Endothelial cell of umbilical vein (primary cell): ENCODE measurements at regions not wholly inside any gene's neighbourhood (a gene's known extent, or its start where the extent isn't known, plus 50 kb on each side); places are given as distances from the start of the nearest gene placed in this dataset.

Experiments used
- BruUV-seq: library from RNA; stranded (reverse); fragments of 400-500 nt; replicated peaks from 2 replicates; lab custom pipeline; 2021; lab: Mats Ljungman, UMichigan
- CTCF ChIA-PET: fragments of 300-600, 350-600 bp; sonication (Branson Sonifier 250); formaldehyde crosslinking; loops from one replicate; lab custom pipeline; 2021; ENCODE audit warnings: antibody characterized with exemption, inconsistent platforms; lab: Charles Lee
- POLR2A ChIA-PET: fragments of 300-600, 350-600 bp; sonication (Branson Sonifier 250); formaldehyde crosslinking; loops from one replicate; lab custom pipeline; 2021; ENCODE audit warnings: antibody characterized with exemption, inconsistent platforms; lab: Charles Lee
- DNase-seq: peaks from one replicate; pipeline ENCODE4 v3.0.0-alpha.2; 2011; ENCODE audit warnings: low read depth, low spot score
- FAIRE-seq: peaks from 2 replicates; lab custom pipeline; 2011; peaks lifted over from hg19 to GRCh38; lab: Jason Lieb, UNC
- H2AFZ ChIP-seq: 2 replicates; pipeline ENCODE4 v1.6.0; 2012; ENCODE audit warnings: low read depth, low read length, control low read depth, inconsistent platforms
- H3K27ac ChIP-seq: 2 replicates; pipeline ENCODE4 v1.5.1; 2011; ENCODE audit warnings: low read depth, mild to moderate bottlenecking, control low read depth, low read length, moderate library complexity; ENCODE audit not compliant: insufficient read depth
- H3K27me3 ChIP-seq, 2 experiments: 2 replicates each; pipeline versions ENCODE4 v1.6.0 to v1.6.1; 2011; ENCODE audit warnings: low read length in 2 of 2, mixed read lengths in 1 of 2; ENCODE audit not compliant: control insufficient read depth in 2 of 2, insufficient read depth in 2 of 2
- H3K36me3 ChIP-seq, 2 experiments: 2 replicates in 1 of 2; 3 replicates in 1 of 2; pipeline ENCODE4 v1.5.1; 2011; ENCODE audit warnings: low read length in 2 of 2, mild to moderate bottlenecking in 1 of 2, moderate library complexity in 1 of 2; ENCODE audit not compliant: control insufficient read depth in 2 of 2, insufficient read depth in 2 of 2; ENCODE audit errors: extremely low read depth in 1 of 2
- H3K4me1 ChIP-seq: 3 replicates; pipeline ENCODE4 v1.5.1; 2011; ENCODE audit warnings: mild to moderate bottlenecking, low read length; ENCODE audit not compliant: control insufficient read depth, insufficient read depth; ENCODE audit errors: extremely low read depth
- H3K4me2 ChIP-seq: 2 replicates; pipeline ENCODE4 v1.6.1; 2011; ENCODE audit warnings: low read length, control low read depth, mixed read lengths; ENCODE audit not compliant: insufficient read depth
- H3K4me3 ChIP-seq, 3 experiments: fragments of 200-600 bp in 1 of 3; sonication (generic), shearing (Covaris generic) in 1 of 3; replicated peaks in 1 of 3; 2 replicates each; pipeline ENCODE4 v1.5.1; 2011 to 2016; ENCODE audit warnings: control low read depth in 3 of 3, low read length in 3 of 3, mild to moderate bottlenecking in 2 of 3, inconsistent platforms in 1 of 3, low read depth in 1 of 3, moderate library complexity in 1 of 3; ENCODE audit not compliant: insufficient read depth in 1 of 3
- H3K79me2 ChIP-seq: 2 replicates; pipeline ENCODE4 v1.6.0; 2012; ENCODE audit warnings: low read length, inconsistent platforms; ENCODE audit not compliant: control insufficient read depth, insufficient read depth
- H3K9ac ChIP-seq: replicated peaks from 2 replicates; pipeline ENCODE3; 2011; ENCODE audit warnings: low read length, control low read depth; ENCODE audit not compliant: insufficient read depth; ENCODE audit errors: extremely low read depth
- H3K9me1 ChIP-seq: replicated peaks from 3 replicates; pipeline ENCODE4 v1.6.0; 2011; ENCODE audit warnings: mild to moderate bottlenecking, low read length; ENCODE audit not compliant: control insufficient read depth, insufficient read depth; ENCODE audit errors: extremely low read depth
- H3K9me3 ChIP-seq: replicated peaks from 2 replicates; pipeline ENCODE4 v1.5.1; 2012; ENCODE audit warnings: low read length, inconsistent platforms; ENCODE audit not compliant: control insufficient read depth, insufficient read depth
- H4K20me1 ChIP-seq: replicated peaks from 2 replicates; pipeline ENCODE3; 2011; ENCODE audit warnings: mild to moderate bottlenecking, low read length; ENCODE audit not compliant: control insufficient read depth, insufficient read depth; ENCODE audit errors: extremely low read depth
- CTCF ChIP-seq, 2 donors: IDR thresholded peaks; 1 replicate in 1 of 2; 2 replicates in 1 of 2; pipeline ENCODE4 v1.5.1; 2011; ENCODE audit warnings: low read length in 2 of 2, mild to moderate bottlenecking in 2 of 2, moderate library complexity in 2 of 2, control low read depth in 1 of 2, inconsistent platforms in 1 of 2, low read depth in 1 of 2; ENCODE audit not compliant: insufficient read depth in 1 of 2; ENCODE audit errors: extremely low read depth in 1 of 2
- EZH2 ChIP-seq: IDR thresholded peaks from 2 replicates; pipeline ENCODE4 v1.6.1; 2012; ENCODE audit warnings: borderline replicate concordance, low read depth, mild to moderate bottlenecking, moderate library complexity, low read length, inconsistent platforms; ENCODE audit not compliant: severe bottlenecking
- FOS ChIP-seq: IDR thresholded peaks from 2 replicates; pipeline ENCODE4 v1.6.1; 2011; ENCODE audit warnings: mild to moderate bottlenecking, low read length, moderate library complexity, borderline replicate concordance; ENCODE audit not compliant: insufficient read depth
- GATA2 ChIP-seq: IDR thresholded peaks from 2 replicates; pipeline ENCODE4 v1.7.0; 2011; ENCODE audit warnings: low read depth, mild to moderate bottlenecking, moderate library complexity, mixed read lengths, low read length; ENCODE audit not compliant: insufficient read length, insufficient read depth
- JUN ChIP-seq: IDR thresholded peaks from 2 replicates; pipeline ENCODE4 v1.6.1; 2011; ENCODE audit warnings: borderline replicate concordance, low read depth; ENCODE audit not compliant: insufficient read length, insufficient read depth
- MAX ChIP-seq: IDR thresholded peaks from 2 replicates; pipeline ENCODE4 v1.6.1; 2011; ENCODE audit not compliant: insufficient read depth, insufficient read length
- MYC ChIP-seq: IDR thresholded peaks from one replicate; pipeline ENCODE4 v1.6.1; 2011; ENCODE audit warnings: mild to moderate bottlenecking, low read depth, low read length
- POLR2A ChIP-seq: IDR thresholded peaks from 2 replicates; pipeline ENCODE4 v1.6.1; 2012; ENCODE audit warnings: low read depth, mild to moderate bottlenecking, control low read depth, low read length
- POLR2AphosphoS5 ChIP-seq: IDR thresholded peaks from 2 replicates; pipeline ENCODE4 v1.6.1; 2012; ENCODE audit warnings: low read depth, mild to moderate bottlenecking, control low read depth, low read length, moderate library complexity; ENCODE audit not compliant: insufficient read depth
- dilution Hi-C: fragments of 300-500 bp; cut with MboI; formaldehyde crosslinking; loops from one replicate; pipeline ENCODE4 v1.15.0; 2019; ENCODE audit warnings: low sequenced_read_pairs; ENCODE audit not compliant: extremely low pct_ligation_motif_present
- intact Hi-C: fragments of 100-400 bp; cut with micrococcal nuclease; formaldehyde crosslinking; loops from one replicate; pipeline ENCODE4 v1.10.0; 2022

- Histone ChIP-seq H3K27me3 (no peaks in the 10 kb centered on the region), H3K4me1 (no peaks in the 10 kb centered on the region), H3K9me1 (no peaks in the 10 kb centered on the region), H3K4me2 (no peak overlapping the region), H3K36me3 (no peaks in the 10 kb centered on the region), H3K79me2 (no peaks in the 10 kb centered on the region), H2AFZ (no peak overlapping the region), H4K20me1 (no peaks in the 10 kb centered on the region), H3K9me3 (no peaks in the 10 kb centered on the region), H3K4me3 (no peak overlapping the region), H3K9ac (no peak overlapping the region), H3K27ac (no peak overlapping the region)
- dilution Hi-C loops (no loop called here), intact Hi-C loops (no loop called here)
- FAIRE-seq (no peak), DNase-seq (no peak)
- CTCF ChIA-PET = interaction anchor here (1.8 to 2.3 kb wide), 4 partner anchors 13 to 237 kb away, joined by 4 to 9 read pairs (median 4); no protein-coding TSS in a partner anchor
- BruUV-seq = no TSS peak
- TF ChIP-seq MYC (no peak), POLR2AphosphoS5 (no peak), JUN (no peak), POLR2A (no peak), EZH2 (no peak), CTCF (IDR thresholded peaks at IDR 0.05; ENCODE audit: extremely low read depth in 1 of 2, insufficient read depth in 1 of 2, low read depth in 1 of 2, low read length in 2 of 2) (no peak), GATA2 (no peak), FOS (no peak), MAX (no peak)
- POLR2A ChIA-PET = no interaction called here
These were observed 233.8 kb upstream of the GSE1 start for GRCh38 chr16:85379041-85380001.
